HEK293T (cell line): ENCODE measurements at regions not wholly inside any gene's neighbourhood (a gene's known extent, or its start where the extent isn't known, plus 50 kb on each side); places are given as distances from the start of the nearest gene placed in this dataset.

ENCODE experiments used
- BHLHE40 ChIP-seq: fragments of 450-650 bp; IDR thresholded peaks from 2 replicates; pipeline ENCODE4 v1.6.1; 2016; ENCODE audit warnings: mild to moderate bottlenecking, moderate library complexity, borderline replicate concordance
- FOXM1 ChIP-seq: fragments of 450-650 bp; IDR thresholded peaks from 2 replicates; pipeline ENCODE4 v1.6.1; 2017; ENCODE audit warnings: mild to moderate bottlenecking, borderline replicate concordance
- NFRKB ChIP-seq: fragments of 450-650 bp; IDR thresholded peaks from 2 replicates; pipeline ENCODE4 v1.6.1; 2016; ENCODE audit warnings: mild to moderate bottlenecking, moderate library complexity
- SP1 ChIP-seq: fragments of 450-650 bp; IDR thresholded peaks from 2 replicates; pipeline ENCODE4 v1.6.1; 2017
- SUZ12 ChIP-seq: fragments of 450-650 bp; IDR thresholded peaks from 2 replicates; pipeline ENCODE4 v1.6.1; 2016; ENCODE audit warnings: mild to moderate bottlenecking
- ZNF384 ChIP-seq: fragments of 450-650 bp; IDR thresholded peaks from 2 replicates; pipeline ENCODE4 v1.6.1; 2016
- TF ChIP-seq, protein P1 (sequence below): fragments of 450-650 bp; IDR thresholded peaks from 2 replicates; pipeline ENCODE4 v1.6.1; 2016

- TF ChIP-seq FOXM1 (no peak), NFRKB (no peak), SUZ12 (no peak), SP1 (no peak), BHLHE40 (no peak), ZNF384 (no peak)
- TF ChIP-seq, protein P1, sequence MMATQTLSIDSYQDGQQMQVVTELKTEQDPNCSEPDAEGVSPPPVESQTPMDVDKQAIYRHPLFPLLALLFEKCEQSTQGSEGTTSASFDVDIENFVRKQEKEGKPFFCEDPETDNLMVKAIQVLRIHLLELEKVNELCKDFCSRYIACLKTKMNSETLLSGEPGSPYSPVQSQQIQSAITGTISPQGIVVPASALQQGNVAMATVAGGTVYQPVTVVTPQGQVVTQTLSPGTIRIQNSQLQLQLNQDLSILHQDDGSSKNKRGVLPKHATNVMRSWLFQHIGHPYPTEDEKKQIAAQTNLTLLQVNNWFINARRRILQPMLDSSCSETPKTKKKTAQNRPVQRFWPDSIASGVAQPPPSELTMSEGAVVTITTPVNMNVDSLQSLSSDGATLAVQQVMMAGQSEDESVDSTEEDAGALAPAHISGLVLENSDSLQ: no peak
Observed at GRCh38 chr15:53247041-53247708, 457.0 kb upstream of the ONECUT1 start.
